ENCODE measurements at regions not wholly inside any gene's neighbourhood (a gene's known extent, or its start where the extent isn't known, plus 50 kb on each side); places are given as distances from the start of the nearest gene placed in this dataset.
"Not testable (repeated sequence)": the region's sequence is repeated elsewhere in the genome, so short reads cannot be mapped to it uniquely, and the experiment has no call there.

DNA sequence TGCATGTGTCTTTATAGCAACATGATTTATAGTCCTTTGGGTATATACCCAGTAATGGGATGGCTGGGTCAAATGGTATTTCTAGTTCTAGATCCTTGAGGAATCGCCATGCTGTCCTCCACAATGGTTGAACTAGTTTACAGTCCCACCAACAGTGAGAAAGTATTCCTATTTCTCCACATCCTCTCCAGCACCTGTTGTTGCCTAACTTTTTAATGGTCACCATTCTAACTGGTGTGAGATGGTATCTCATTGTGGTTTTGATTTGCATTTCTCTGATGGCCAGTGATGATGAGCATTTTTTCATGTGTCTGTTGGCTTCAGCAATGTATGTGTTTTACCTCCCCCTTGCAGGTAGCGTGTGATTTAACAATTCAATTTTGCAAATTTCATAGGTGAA lies 496.6 kb upstream of the RGS6 start:
- TF ChIP-seq, protein P1, sequence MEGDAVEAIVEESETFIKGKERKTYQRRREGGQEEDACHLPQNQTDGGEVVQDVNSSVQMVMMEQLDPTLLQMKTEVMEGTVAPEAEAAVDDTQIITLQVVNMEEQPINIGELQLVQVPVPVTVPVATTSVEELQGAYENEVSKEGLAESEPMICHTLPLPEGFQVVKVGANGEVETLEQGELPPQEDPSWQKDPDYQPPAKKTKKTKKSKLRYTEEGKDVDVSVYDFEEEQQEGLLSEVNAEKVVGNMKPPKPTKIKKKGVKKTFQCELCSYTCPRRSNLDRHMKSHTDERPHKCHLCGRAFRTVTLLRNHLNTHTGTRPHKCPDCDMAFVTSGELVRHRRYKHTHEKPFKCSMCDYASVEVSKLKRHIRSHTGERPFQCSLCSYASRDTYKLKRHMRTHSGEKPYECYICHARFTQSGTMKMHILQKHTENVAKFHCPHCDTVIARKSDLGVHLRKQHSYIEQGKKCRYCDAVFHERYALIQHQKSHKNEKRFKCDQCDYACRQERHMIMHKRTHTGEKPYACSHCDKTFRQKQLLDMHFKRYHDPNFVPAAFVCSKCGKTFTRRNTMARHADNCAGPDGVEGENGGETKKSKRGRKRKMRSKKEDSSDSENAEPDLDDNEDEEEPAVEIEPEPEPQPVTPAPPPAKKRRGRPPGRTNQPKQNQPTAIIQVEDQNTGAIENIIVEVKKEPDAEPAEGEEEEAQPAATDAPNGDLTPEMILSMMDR (conservative IDR thresholded peaks at IDR 0.05; ENCODE audit: low read depth in 2 of 2), result not testable (repeated sequence)
- not testable (repeated sequence) for TF ChIP-seq POLR2AphosphoS5 (IDR thresholded peaks at IDR 0.05; ENCODE audit: low read depth); EZH2phosphoT487 (IDR thresholded peaks at IDR 0.05; ENCODE audit: unreplicated experiment); EZH2 (IDR thresholded peaks at IDR 0.05; ENCODE audit: low read depth, unreplicated experiment)

All from GM23338 (cell line).